DND-41 (cell line): ENCODE measurements at regions not wholly inside any gene's neighbourhood (a gene's known extent, or its start where the extent isn't known, plus 50 kb on each side); places are given as distances from the start of the nearest gene placed in this dataset.
"Not testable (repeated sequence)": the region's sequence is repeated elsewhere in the genome, so short reads cannot be mapped to it uniquely, and the experiment has no call there.

Experiments used
- ATAC-seq: fragments of 200-7000 bp; cut with Tn5 transposase; 3 replicates; pipeline ENCODE4 v1.9.1; 2021; ENCODE audit warnings: low read depth; ENCODE audit not compliant: insufficient read depth
- DNase-seq: peaks from one replicate; pipeline ENCODE4 v3.0.0-alpha.2; 2020
- H2AFZ ChIP-seq: 2 replicates; pipeline ENCODE4 v1.6.0; 2012; ENCODE audit warnings: low read depth, low read length
- H3K27ac ChIP-seq: 2 replicates; pipeline ENCODE4 v1.5.1; 2012; ENCODE audit warnings: low read length, inconsistent platforms
- H3K27me3 ChIP-seq: fragments of 200-600 bp; sonication (generic); 2 replicates; pipeline ENCODE4 v1.6.0; 2012; ENCODE audit warnings: low read length, mild to moderate bottlenecking, inconsistent platforms; ENCODE audit not compliant: insufficient read depth, poor library complexity
- H3K36me3 ChIP-seq: 2 replicates; pipeline ENCODE4 v1.5.1; 2012; ENCODE audit warnings: low read length, inconsistent platforms; ENCODE audit not compliant: insufficient read depth
- H3K4me1 ChIP-seq: 2 replicates; pipeline ENCODE4 v1.5.1; 2012; ENCODE audit warnings: mild to moderate bottlenecking, low read length; ENCODE audit not compliant: insufficient read depth
- H3K4me2 ChIP-seq: 2 replicates; pipeline ENCODE4 v1.6.0; 2012; ENCODE audit warnings: mild to moderate bottlenecking, moderate library complexity, low read length, inconsistent platforms; ENCODE audit not compliant: insufficient read depth
- H3K4me3 ChIP-seq, 2 experiments: fragments of 200-600 bp in 1 of 2; shearing (Covaris generic) in 1 of 2; 2 replicates each; pipeline ENCODE4 v1.5.1; 2012 to 2016; ENCODE audit warnings: inconsistent platforms in 2 of 2, low read length in 2 of 2, mild to moderate bottlenecking in 2 of 2, low read depth in 1 of 2, moderate library complexity in 1 of 2
- H3K79me2 ChIP-seq: 2 replicates; pipeline ENCODE4 v1.6.0; 2012; ENCODE audit warnings: low read length, inconsistent platforms; ENCODE audit not compliant: insufficient read depth
- H3K9ac ChIP-seq: 2 replicates; pipeline ENCODE4 v1.6.0; 2012; ENCODE audit warnings: low read depth, mild to moderate bottlenecking, inconsistent platforms, low read length, moderate library complexity
- H3K9me3 ChIP-seq: 2 replicates; pipeline ENCODE4 v1.5.1; 2012; ENCODE audit warnings: low read length, moderate library complexity, mild to moderate bottlenecking, inconsistent platforms; ENCODE audit not compliant: insufficient read depth, severe bottlenecking
- H4K20me1 ChIP-seq: 2 replicates; pipeline ENCODE4 v1.6.0; 2012; ENCODE audit warnings: low read length; ENCODE audit not compliant: insufficient read depth
- EZH2 ChIP-seq: IDR thresholded peaks from 3 replicates; pipeline ENCODE4 v1.6.1; 2012; ENCODE audit warnings: borderline replicate concordance, low read depth, mild to moderate bottlenecking, moderate library complexity, low read length, inconsistent platforms; ENCODE audit not compliant: severe bottlenecking
- TF ChIP-seq, protein P1 (sequence below): IDR thresholded peaks from 2 replicates; pipeline ENCODE4 v1.5.1; 2012; ENCODE audit warnings: borderline replicate concordance, low read length, moderate library complexity, mild to moderate bottlenecking; ENCODE audit not compliant: poor library complexity, severe bottlenecking; ENCODE audit errors: extremely low read depth

DNA sequence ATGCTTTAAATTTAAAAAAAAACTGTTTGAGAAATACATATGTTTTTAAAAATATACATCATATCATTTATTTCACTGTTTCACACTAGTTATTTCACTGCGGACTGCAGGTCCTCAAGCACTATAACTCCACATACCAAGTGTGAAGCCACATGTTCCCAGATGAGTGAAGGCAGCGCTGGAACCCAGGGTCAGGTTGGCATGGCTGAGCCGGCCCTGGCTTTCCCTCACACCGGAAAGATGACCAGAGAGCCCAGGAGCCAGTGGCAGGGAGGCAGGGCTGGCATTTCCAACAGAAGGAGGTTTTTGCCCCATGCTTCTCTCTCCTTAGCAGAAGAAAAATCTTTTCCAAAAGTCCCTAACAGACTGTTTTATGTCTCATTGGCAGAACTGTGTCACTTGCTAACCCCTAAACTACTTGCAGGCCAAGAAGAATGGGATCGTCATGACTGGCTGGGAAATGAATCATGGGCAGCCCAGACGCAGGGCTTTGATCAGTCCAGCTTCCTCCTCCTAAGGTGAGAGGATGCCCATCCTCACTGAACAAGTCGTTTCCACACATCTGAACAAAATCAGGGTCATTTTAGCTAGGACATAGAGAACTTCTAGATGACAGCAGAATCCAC lies 287.6 kb upstream of the HNRNPA3 start:
- Histone ChIP-seq H3K9ac (no peak overlapping the region), H3K4me3 (no peak overlapping the region), H3K36me3 (no peaks in the 10 kb centered on the region), H3K4me1 (no peaks in the 10 kb centered on the region), H3K9me3 (no peaks in the 10 kb centered on the region), H3K79me2 (no peaks in the 10 kb centered on the region), H3K27ac (no peak overlapping the region), H3K4me2 (no peak overlapping the region), H3K27me3 (peaks cover 6% of the 10 kb centered on the region), H4K20me1 (no peaks in the 10 kb centered on the region), H2AFZ (no peak overlapping the region)
- DNase-seq (no peak), ATAC-seq (no peak)
- no peak for TF ChIP-seq EZH2
- TF ChIP-seq, protein P1, sequence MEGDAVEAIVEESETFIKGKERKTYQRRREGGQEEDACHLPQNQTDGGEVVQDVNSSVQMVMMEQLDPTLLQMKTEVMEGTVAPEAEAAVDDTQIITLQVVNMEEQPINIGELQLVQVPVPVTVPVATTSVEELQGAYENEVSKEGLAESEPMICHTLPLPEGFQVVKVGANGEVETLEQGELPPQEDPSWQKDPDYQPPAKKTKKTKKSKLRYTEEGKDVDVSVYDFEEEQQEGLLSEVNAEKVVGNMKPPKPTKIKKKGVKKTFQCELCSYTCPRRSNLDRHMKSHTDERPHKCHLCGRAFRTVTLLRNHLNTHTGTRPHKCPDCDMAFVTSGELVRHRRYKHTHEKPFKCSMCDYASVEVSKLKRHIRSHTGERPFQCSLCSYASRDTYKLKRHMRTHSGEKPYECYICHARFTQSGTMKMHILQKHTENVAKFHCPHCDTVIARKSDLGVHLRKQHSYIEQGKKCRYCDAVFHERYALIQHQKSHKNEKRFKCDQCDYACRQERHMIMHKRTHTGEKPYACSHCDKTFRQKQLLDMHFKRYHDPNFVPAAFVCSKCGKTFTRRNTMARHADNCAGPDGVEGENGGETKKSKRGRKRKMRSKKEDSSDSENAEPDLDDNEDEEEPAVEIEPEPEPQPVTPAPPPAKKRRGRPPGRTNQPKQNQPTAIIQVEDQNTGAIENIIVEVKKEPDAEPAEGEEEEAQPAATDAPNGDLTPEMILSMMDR = no peak

DNA sequence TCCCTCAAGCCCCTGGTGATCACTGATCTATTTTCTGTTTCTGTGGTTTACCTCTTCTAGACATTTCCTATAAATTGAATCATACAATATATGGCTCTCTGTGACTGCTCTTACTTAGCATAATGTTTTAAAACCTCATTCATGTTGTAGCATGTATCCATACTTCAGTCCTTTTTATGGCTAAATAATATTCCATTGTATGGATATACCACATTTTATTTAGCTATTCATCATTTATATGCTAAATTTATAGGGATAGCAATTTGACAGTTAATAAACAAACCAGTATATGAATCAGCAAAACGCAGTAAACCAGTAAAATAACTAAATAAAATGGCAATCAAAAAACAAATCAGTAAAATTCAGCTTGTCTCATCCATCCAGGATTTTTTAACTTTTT lies 286.1 kb upstream of the HNRNPA3 start:
- H3K9ac ChIP-seq = no peak overlapping the region
- no peaks in the 10 kb centered on the region for H3K36me3 ChIP-seq
- no peak overlapping the region for H3K4me2 ChIP-seq
- H3K9me3 ChIP-seq = no peaks in the 10 kb centered on the region
- no peaks in the 10 kb centered on the region for H3K79me2 ChIP-seq
- no peak overlapping the region for H3K4me3 ChIP-seq
- no peak for ATAC-seq
- no peak overlapping the region for H3K27ac ChIP-seq
- H2AFZ ChIP-seq = no peak overlapping the region
- no peaks in the 10 kb centered on the region for H4K20me1 ChIP-seq
- DNase-seq = no peak
- TF ChIP-seq, protein P1 = no peak
- TF ChIP-seq EZH2 = no peak
- H3K4me1 ChIP-seq = no peaks in the 10 kb centered on the region
- no peaks in the 10 kb centered on the region for H3K27me3 ChIP-seq

DNA sequence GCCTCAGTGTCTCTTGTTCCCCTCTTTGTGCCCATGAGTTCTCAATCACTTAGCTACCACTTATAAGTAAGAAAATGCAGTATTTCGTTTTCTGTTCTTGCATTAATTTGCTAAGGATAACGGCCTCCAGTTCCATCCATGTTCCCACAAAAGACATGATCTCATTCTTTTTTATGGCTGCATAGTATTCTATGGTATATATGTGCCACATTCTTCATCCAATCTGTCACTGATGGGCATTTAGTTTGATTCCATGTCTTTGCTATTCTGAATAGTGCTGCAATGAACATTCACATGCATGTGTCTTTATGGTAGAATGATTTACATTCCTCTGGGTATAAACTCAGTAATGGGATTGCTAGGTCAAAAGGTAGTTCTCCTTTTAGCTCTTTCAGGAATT lies 283.2 kb upstream of the HNRNPA3 start:
- H3K9me3 ChIP-seq, H3K9ac ChIP-seq, H3K27me3 ChIP-seq, H4K20me1 ChIP-seq, H2AFZ ChIP-seq, H3K4me1 ChIP-seq, H3K36me3 ChIP-seq, H3K79me2 ChIP-seq, ATAC-seq, DNase-seq, H3K27ac ChIP-seq, H3K4me3 ChIP-seq, H3K4me2 ChIP-seq: not testable (repeated sequence)

DNA sequence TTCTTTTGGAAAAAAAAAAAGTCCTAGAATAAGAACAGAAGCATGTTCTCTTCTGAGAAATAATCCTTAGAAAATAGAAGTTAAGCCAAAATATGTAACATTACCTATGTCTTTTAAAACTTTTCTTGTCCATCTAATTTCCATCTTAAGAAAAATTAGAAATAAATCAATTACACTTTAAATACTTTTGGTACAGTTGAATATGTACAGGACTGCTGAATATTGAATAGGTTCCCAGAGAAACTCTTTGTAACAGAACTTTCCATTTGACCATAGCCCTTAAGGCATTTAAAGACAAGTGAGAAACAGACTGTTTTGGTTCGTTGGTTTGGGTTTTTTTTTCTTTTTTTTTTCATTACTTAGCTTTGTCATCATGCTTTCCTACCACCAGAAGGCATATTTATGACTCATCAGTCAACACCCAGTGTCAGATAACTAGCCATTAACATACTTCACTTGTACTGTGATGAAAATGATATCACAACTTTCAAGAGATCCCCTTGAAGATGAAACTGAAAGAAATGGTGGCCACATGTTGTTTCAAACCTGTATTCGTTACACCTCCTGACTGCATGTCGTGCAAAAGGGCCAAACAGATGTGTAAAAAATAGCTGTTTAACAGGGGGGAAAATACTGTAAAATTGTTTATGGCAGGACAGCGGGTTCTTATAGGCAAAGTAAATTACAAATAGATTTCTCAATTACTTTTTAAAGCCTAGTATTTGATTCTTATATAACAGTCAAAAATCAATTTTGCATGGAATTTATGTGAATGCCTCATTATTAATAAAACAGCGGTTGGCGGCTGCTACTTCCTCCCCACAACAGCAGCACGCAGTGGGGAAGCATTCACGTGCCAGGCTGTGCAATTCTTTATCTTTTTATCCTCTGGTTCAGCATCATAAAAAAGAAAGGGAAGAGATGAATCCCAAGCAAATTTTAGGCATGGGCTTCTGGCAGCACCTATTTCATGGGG lies 280.7 kb upstream of the HNRNPA3 start:
- ATAC-seq (no peak), DNase-seq (no peak)
- Histone ChIP-seq H3K4me1 (no peaks in the 10 kb centered on the region), H2AFZ (no peak overlapping the region), H3K79me2 (no peaks in the 10 kb centered on the region), H3K36me3 (no peaks in the 10 kb centered on the region), H4K20me1 (no peaks in the 10 kb centered on the region), H3K27me3 (no peaks in the 10 kb centered on the region), H3K4me2 (no peak overlapping the region), H3K27ac (no peak overlapping the region), H3K9me3 (no peaks in the 10 kb centered on the region), H3K4me3 (no peak overlapping the region), H3K9ac (no peak overlapping the region)
- TF ChIP-seq EZH2 = no peak
- TF ChIP-seq, protein P1 = no peak
